Lung (tissue), 11 donors: ENCODE measurements at regions not wholly inside any gene's neighbourhood (a gene's known extent, or its start where the extent isn't known, plus 50 kb on each side); places are given as distances from the start of the nearest gene placed in this dataset.
A peak's percentile ranks its signal among the peaks of the same experiment; 100 is the strongest.

Source experiments
- ATAC-seq: fragments of 200-7000 bp; cut with Tn5 transposase; one replicate; pipeline ENCODE4 v1.9.1; 2020; ENCODE audit warnings: moderate number of reproducible peaks; ENCODE audit not compliant: insufficient read depth, low FRiP score
- DNase-seq, 3 donors: peaks; one replicate each; pipeline ENCODE4 v3.0.0-alpha.2; 2013 to 2017
- H3K27ac ChIP-seq, 2 donors: one replicate each; pipeline ENCODE4 v1.5.1; 2013; ENCODE audit warnings: mild to moderate bottlenecking in 2 of 2, moderate library complexity in 2 of 2, control low read depth in 1 of 2, inconsistent platforms in 1 of 2, low read depth in 1 of 2, low read length in 1 of 2
- H3K27me3 ChIP-seq, 3 donors: one replicate each; pipeline ENCODE4 v1.5.1; 2013; ENCODE audit warnings: low read length in 2 of 3; ENCODE audit not compliant: control insufficient read depth in 3 of 3, insufficient read depth in 3 of 3
- H3K36me3 ChIP-seq, 4 donors: one replicate each; pipeline ENCODE4 v1.5.1; 2013; ENCODE audit warnings: low read length in 4 of 4, mild to moderate bottlenecking in 1 of 4, moderate library complexity in 1 of 4; ENCODE audit not compliant: control insufficient read depth in 4 of 4, insufficient read depth in 4 of 4
- H3K4me1 ChIP-seq, 5 donors: one replicate each; pipeline ENCODE4 v1.5.1; 2013; ENCODE audit warnings: low read length in 5 of 5, mild to moderate bottlenecking in 2 of 5, moderate library complexity in 1 of 5; ENCODE audit not compliant: control insufficient read depth in 5 of 5, insufficient read depth in 5 of 5
- H3K4me3 ChIP-seq: one replicate; pipeline ENCODE4 v1.5.1; 2013; ENCODE audit warnings: mild to moderate bottlenecking, control low read depth, moderate library complexity
- H3K9ac ChIP-seq, 2 donors: one replicate each; pipeline ENCODE4 v1.5.1; 2013; ENCODE audit warnings: low read length in 2 of 2, control low read depth in 1 of 2; ENCODE audit not compliant: insufficient read depth in 1 of 2
- H3K9me3 ChIP-seq, 4 donors: one replicate each; pipeline ENCODE4 v1.5.1; 2013; ENCODE audit warnings: low read length in 3 of 4, mild to moderate bottlenecking in 1 of 4, moderate library complexity in 1 of 4; ENCODE audit not compliant: control insufficient read depth in 4 of 4, insufficient read depth in 3 of 4
- CTCF ChIP-seq: IDR thresholded peaks from 2 replicates; pipeline ENCODE4 v1.5.1; 2012; ENCODE audit warnings: mild to moderate bottlenecking; ENCODE audit errors: control extremely low read depth, extremely low read depth
- WGBS, 2 donors: extraction: QIAGEN DNeasy Blood & Tissue Kit; methylation state at CpG; one replicate each; pipeline ENCODE4 v1.1.7; 2013; 5-methylcytosine and 5-hydroxymethylcytosine counted together
- donor health status: control.
- donor health status: control.
- donor health status: Bipolar disorder and iron deficiency.
- donor health status: healthy.
- donor health status: DM: yes; HTN: yes; CAD: no.

DNA sequence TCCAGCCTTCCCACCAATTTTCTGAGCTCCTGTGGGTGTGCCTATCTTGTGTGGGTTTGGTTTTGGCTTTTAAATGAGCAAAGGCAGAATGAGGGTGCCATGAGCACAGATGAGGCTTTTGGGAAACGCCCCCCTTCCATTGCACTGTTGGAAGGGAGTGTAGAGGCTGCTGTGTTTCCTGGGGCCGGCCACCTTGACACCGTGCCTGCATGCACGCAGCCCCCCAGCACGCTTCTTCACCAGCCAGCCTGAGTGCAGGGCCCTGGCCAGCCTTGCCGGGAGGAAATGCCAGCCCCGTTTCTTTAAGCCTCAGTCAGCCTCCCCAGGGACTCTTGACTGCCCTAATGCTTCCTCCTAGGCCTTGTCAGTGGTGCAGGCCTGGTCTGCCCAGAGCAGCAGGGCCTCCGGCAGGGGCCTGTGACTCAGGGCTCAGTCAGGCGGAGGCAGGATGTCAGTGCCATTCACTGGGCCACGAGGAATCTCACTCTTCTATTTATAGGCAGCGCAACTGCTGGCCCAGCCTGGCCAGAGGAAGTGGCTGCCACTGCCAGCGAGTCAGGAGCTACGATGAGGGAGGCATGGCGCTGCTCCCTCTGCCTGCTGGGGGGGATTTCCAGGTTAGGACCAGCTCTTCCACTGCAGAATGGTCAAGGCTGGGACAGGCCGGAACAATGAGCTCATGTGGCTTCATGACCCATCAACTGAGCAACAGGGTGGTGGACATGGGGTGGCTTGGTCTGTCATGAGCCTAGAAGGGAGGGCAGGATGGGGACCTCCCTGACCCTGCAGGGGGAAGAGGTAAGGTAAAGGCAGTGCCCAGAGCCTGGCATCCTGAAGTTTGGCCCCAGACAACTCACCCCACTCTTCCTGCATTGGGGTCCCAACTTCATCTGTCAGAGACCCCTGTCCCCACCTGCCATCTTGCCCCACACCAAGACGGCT, 205.2 kb downstream of the RAB11FIP4 start:
- H3K4me1 ChIP-seq, result peaks cover 0 to 10% (median 0%) of the 10 kb centered on the region in 5 donors
- H3K9ac ChIP-seq, result no peak overlapping the region
- H3K9me3 ChIP-seq, result no peaks in the 10 kb centered on the region
- H3K27ac ChIP-seq, result peak overlapping the region; percentile 51 to 82
- TF ChIP-seq CTCF, result no peak
- no peak overlapping the region for H3K4me3 ChIP-seq
- DNase-seq (peak in 2 of 3 donors; percentile 16 to 54), ATAC-seq (peak; percentile 78)
- H3K27me3 ChIP-seq, result no peaks in the 10 kb centered on the region
- WGBS, 2 donors, result 46 to 51% methylated on average over 16 of the region's 16 CpGs
- H3K36me3 ChIP-seq, result no peaks in the 10 kb centered on the region

- peak overlapping the region; percentile 51 to 82 for H3K27ac ChIP-seq
- no peak overlapping the region for H3K4me3 ChIP-seq
- H3K9me3 ChIP-seq, result no peaks in the 10 kb centered on the region
- DNase-seq, result no peak
- H3K36me3 ChIP-seq, result no peaks in the 10 kb centered on the region
- TF ChIP-seq CTCF, result no peak
- H3K9ac ChIP-seq, result no peak overlapping the region
- 88 to 95% methylated on average over 10 of the region's 10 CpGs for WGBS, 2 donors
- no peaks in the 10 kb centered on the region for H3K27me3 ChIP-seq
- H3K4me1 ChIP-seq, result peaks cover 0 to 10% (median 0%) of the 10 kb centered on the region in 5 donors
- ATAC-seq, result no peak
Observed at GRCh38 chr17:31595666-31596381, 204.3 kb downstream of the RAB11FIP4 start.

GRCh38 chr17:31595076-31595475, 203.6 kb downstream of the RAB11FIP4 start:
- no peak overlapping the region for H3K9ac ChIP-seq
- H3K4me1 ChIP-seq, result peaks cover 0 to 10% (median 0%) of the 10 kb centered on the region in 5 donors
- H3K4me3 ChIP-seq, result no peak overlapping the region
- H3K9me3 ChIP-seq, result no peaks in the 10 kb centered on the region
- WGBS, 2 donors, result 86 to 94% methylated on average over 2 of the region's 2 CpGs
- no peak for TF ChIP-seq CTCF
- no peaks in the 10 kb centered on the region for H3K27me3 ChIP-seq
- DNase-seq (no peak), ATAC-seq (no peak)
- H3K36me3 ChIP-seq, result no peaks in the 10 kb centered on the region
- no peak overlapping the region for H3K27ac ChIP-seq
